CD4-positive, alpha-beta T cell treated with Interleukin-6 for 4 hours (primary cell): ENCODE measurements at regions not wholly inside any gene's neighbourhood (a gene's known extent, or its start where the extent isn't known, plus 50 kb on each side); places are given as distances from the start of the nearest gene placed in this dataset.

ENCODE experiments used
- DNase-seq: peaks from one replicate; pipeline ENCODE4 v3.0.0-alpha.2; 2020; ENCODE audit warnings: mixed read lengths

DNA sequence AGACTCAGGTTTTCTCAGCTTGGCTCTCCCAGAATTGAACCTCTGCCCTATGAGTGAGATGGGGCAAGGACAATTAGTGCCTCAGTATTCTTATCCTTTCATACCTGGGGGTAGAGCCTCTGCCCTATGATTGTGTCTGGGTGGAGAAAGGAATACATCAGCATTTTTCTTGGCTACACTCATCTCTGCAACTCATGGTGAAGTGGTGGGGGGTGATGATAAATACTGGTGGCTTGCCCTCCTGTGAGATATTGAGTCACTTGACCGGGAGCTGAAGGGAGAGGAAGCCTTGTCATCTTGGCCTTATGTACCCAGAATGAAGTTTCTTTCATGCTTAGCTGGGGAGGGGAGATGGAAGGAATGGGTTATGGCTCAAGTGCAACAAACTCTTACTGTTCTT is 71.3 kb upstream of the ENOX2 start:
- no peak for DNase-seq

GRCh38 chrX:130975947-130976346 is 72.9 kb upstream of the ENOX2 start:
- peak; percentile 37 for DNase-seq

DNA sequence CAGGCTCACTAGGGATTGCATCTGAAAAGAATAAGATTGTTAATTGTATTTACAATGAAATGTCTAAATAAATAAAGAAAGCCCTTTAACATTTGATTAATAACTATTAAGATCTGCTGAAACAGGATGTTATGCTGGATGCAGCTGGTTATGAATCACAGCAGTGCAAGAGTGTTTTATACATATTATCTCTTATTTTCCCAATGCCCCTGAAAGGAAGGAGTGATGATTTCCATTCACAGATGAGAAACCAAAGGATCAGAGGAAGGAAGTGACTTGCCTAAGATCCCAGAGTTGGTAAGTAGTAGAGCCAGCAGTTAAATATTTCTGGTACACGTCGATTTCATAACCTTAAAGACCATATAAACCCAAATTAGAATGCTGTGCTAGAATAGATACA is 76.3 kb upstream of the ARHGAP36 start:
- no peak for DNase-seq

DNA sequence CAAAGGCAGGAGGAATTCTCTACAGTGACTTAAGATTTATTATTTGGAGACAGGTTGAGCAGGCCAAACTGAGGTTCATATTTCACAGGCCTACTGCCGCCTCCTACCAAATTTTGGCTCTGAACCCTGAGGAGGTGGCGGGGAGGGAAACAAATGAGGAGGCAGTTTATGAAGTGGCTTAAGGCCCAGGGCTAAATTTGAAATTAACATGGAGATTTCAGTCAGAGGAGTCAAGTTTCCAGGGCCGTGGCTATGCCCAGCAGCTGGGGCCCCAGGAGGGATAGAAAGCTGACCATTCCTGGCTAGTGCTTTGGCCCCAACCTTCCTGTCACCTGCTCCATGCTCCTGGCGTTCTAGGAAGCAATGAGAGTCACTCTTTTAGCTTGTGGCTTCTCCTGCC is 73.4 kb upstream of the ARHGAP36 start:
- no peak for DNase-seq

GRCh38 chrX:130987241-130987640 is 70.9 kb upstream of the ARHGAP36 start:
- DNase-seq, result no peak

DNA sequence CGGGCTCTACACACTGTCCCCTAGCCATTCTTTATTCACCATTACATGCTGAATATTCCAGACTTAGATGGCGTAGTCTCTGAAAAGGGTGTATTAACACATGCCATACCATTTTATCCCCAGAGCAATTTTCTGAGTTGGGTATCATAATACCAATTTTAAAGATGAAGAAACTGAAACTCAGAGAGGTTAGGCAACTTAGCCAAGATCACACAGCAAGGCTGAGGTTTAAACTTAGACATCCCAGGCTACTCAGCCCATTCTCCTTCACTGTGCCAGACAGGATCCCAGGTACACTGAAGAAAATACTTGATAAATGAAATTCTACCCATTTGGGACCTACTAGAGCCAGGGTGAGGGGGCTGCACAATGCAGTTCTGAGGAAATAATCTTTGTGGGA is 67.4 kb upstream of the ARHGAP36 start:
- no peak for DNase-seq

DNA sequence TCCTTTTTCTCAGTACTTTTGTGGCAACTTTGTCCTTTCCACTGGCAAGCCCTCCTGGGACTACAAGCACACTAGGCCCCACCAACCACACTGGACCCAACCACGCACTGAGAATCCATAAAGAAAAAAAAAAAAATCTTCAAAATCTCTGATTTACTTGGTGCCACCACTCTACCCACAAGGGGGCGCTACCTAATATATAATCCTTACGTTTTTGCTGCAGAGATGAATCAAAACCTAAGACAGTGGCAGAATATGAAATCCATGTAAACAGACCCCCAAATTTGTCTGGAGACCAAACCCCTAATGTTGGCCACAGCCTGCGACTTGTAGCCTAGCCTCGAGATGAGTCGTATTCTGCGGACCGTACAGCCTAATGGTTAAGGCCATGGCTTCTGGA is 63.5 kb upstream of the ARHGAP36 start:
- DNase-seq, result peak; percentile 9

DNA sequence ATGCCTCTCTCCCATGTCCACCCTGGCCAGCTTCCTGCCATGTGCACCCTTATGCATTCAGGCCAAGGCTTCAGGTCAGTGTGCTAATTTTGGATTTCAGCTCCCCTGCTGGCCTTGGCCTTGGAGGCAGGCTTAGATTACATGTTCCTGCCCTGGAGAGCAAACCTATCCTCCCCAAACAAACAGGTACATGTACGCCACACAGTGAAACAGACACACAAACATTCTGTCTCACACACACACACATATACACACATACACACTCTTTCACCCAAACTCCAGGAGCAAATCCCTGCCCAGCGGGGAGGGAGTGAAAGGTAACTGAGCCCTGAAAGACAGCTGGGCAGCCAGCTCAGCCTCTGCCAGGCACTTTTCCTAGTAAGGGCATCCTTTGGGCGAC is 62.7 kb upstream of the ARHGAP36 start:
- DNase-seq, result no peak

GRCh38 chrX:130997314-130997713 is 60.8 kb upstream of the ARHGAP36 start:
- DNase-seq, result no peak

GRCh38 chrX:130999360-130999759 is 58.8 kb upstream of the ARHGAP36 start:
- DNase-seq, result no peak
